Activated T-cell treated with anti-CD3 and anti-CD28 coated beads, Interleukin-2, amount 50 U/mL, for 24 hours (primary cell): ENCODE measurements at regions not wholly inside any gene's neighbourhood (a gene's known extent, or its start where the extent isn't known, plus 50 kb on each side); places are given as distances from the start of the nearest gene placed in this dataset.

Experiments
- DNase-seq: peaks from one replicate; pipeline ENCODE4 v3.0.0-alpha.2; 2020
- H3K27ac Mint-ChIP-seq: 2 replicates; pipeline ENCODE4 v1.8.0; 2020; ENCODE audit warnings: mild to moderate bottlenecking, mixed read lengths
- H3K27me3 Mint-ChIP-seq: 2 replicates; pipeline ENCODE4 v1.8.0; 2020; ENCODE audit warnings: mixed read lengths
- H3K36me3 Mint-ChIP-seq: 2 replicates; pipeline ENCODE4 v1.8.0; 2020; ENCODE audit warnings: low read depth, mixed read lengths
- H3K4me1 Mint-ChIP-seq: 2 replicates; pipeline ENCODE4 v1.8.0; 2020; ENCODE audit warnings: low read depth, mixed read lengths
- H3K4me3 Mint-ChIP-seq: 2 replicates; pipeline ENCODE4 v1.8.0; 2020; ENCODE audit warnings: mild to moderate bottlenecking, moderate library complexity, mixed read lengths
- H3K9me3 Mint-ChIP-seq: 2 replicates; pipeline ENCODE4 v1.8.0; 2020; ENCODE audit warnings: mixed read lengths

GRCh38 chr2:217664761-217665160 is 338.0 kb downstream of the TNS1 start:
- Mint-ChIP-seq H3K27ac (no peak overlapping the region), H3K9me3 (no peaks in the 10 kb centered on the region)
- DNase-seq, result no peak

GRCh38 chr2:217662984-217663602 is 339.7 kb downstream of the TNS1 start:
- Mint-ChIP-seq H3K27ac (no peak overlapping the region), H3K27me3 (peaks cover 3% of the 10 kb centered on the region), H3K36me3 (no peaks in the 10 kb centered on the region), H3K4me3 (no peak overlapping the region), H3K4me1 (peaks cover 38% of the 10 kb centered on the region), H3K9me3 (no peaks in the 10 kb centered on the region)
- DNase-seq, result no peak

More at GRCh38 chr2:217664761-217665160, 338.0 kb downstream of the TNS1 start:
- H3K36me3 Mint-ChIP-seq, result no peaks in the 10 kb centered on the region
- H3K27me3 Mint-ChIP-seq, result peaks cover 3% of the 10 kb centered on the region
- H3K4me1 Mint-ChIP-seq, result peaks cover 36% of the 10 kb centered on the region
- H3K4me3 Mint-ChIP-seq, result no peak overlapping the region

- Mint-ChIP-seq H3K9me3 (no peaks in the 10 kb centered on the region), H3K4me3 (no peak overlapping the region), H3K27ac (no peak overlapping the region), H3K27me3 (peaks cover 3% of the 10 kb centered on the region), H3K36me3 (no peaks in the 10 kb centered on the region), H3K4me1 (peaks cover 33% of the 10 kb centered on the region)
- no peak for DNase-seq
These were observed 341.4 kb downstream of the TNS1 start for GRCh38 chr2:217661378-217661777.

- Mint-ChIP-seq H3K4me3 (no peak overlapping the region), H3K36me3 (no peaks in the 10 kb centered on the region), H3K27ac (no peak overlapping the region), H3K27me3 (no peaks in the 10 kb centered on the region), H3K9me3 (no peaks in the 10 kb centered on the region), H3K4me1 (peaks cover 30% of the 10 kb centered on the region)
- DNase-seq, result no peak
These were observed 342.4 kb downstream of the TNS1 start for GRCh38 chr2:217660423-217660822.

- H3K9me3 Mint-ChIP-seq, result no peaks in the 10 kb centered on the region
- H3K4me3 Mint-ChIP-seq, result no peak overlapping the region
- no peak overlapping the region for H3K27ac Mint-ChIP-seq
- peaks cover 30% of the 10 kb centered on the region for H3K4me1 Mint-ChIP-seq
- no peaks in the 10 kb centered on the region for H3K27me3 Mint-ChIP-seq
- DNase-seq, result no peak
- H3K36me3 Mint-ChIP-seq, result no peaks in the 10 kb centered on the region
These were observed 344.0 kb downstream of the TNS1 start for GRCh38 chr2:217658806-217659205.

- Mint-ChIP-seq H3K27me3 (no peaks in the 10 kb centered on the region), H3K36me3 (no peaks in the 10 kb centered on the region), H3K4me1 (peaks cover 19% of the 10 kb centered on the region), H3K27ac (no peak overlapping the region), H3K4me3 (no peak overlapping the region), H3K9me3 (no peaks in the 10 kb centered on the region)
- no peak for DNase-seq
These were observed 345.5 kb downstream of the TNS1 start for GRCh38 chr2:217657252-217657651.

GRCh38 chr2:217656316-217656715 is 346.5 kb downstream of the TNS1 start:
- peaks cover 14% of the 10 kb centered on the region for H3K4me1 Mint-ChIP-seq
- H3K4me3 Mint-ChIP-seq, result no peak overlapping the region
- H3K36me3 Mint-ChIP-seq, result no peaks in the 10 kb centered on the region
- H3K27me3 Mint-ChIP-seq, result no peaks in the 10 kb centered on the region
- no peaks in the 10 kb centered on the region for H3K9me3 Mint-ChIP-seq
- DNase-seq, result no peak
- no peak overlapping the region for H3K27ac Mint-ChIP-seq

- H3K4me1 Mint-ChIP-seq, result peaks cover 10% of the 10 kb centered on the region
- no peaks in the 10 kb centered on the region for H3K27me3 Mint-ChIP-seq
- H3K36me3 Mint-ChIP-seq, result no peaks in the 10 kb centered on the region
These were observed 347.1 kb downstream of the TNS1 start for GRCh38 chr2:217655651-217656050.

GRCh38 chr2:217654168-217654567 is 348.6 kb downstream of the TNS1 start:
- H3K27me3 Mint-ChIP-seq, result no peaks in the 10 kb centered on the region
- no peaks in the 10 kb centered on the region for H3K9me3 Mint-ChIP-seq
- peaks cover 3% of the 10 kb centered on the region for H3K4me1 Mint-ChIP-seq
- no peak overlapping the region for H3K27ac Mint-ChIP-seq
- no peaks in the 10 kb centered on the region for H3K36me3 Mint-ChIP-seq
- H3K4me3 Mint-ChIP-seq, result no peak overlapping the region
- no peak for DNase-seq

More at GRCh38 chr2:217655651-217656050, 347.1 kb downstream of the TNS1 start:
- DNase-seq, result no peak
- Mint-ChIP-seq H3K27ac (no peak overlapping the region), H3K9me3 (no peaks in the 10 kb centered on the region), H3K4me3 (no peak overlapping the region)

- Mint-ChIP-seq H3K9me3 (no peaks in the 10 kb centered on the region), H3K4me3 (no peak overlapping the region), H3K4me1 (peaks cover 3% of the 10 kb centered on the region), H3K36me3 (no peaks in the 10 kb centered on the region), H3K27me3 (no peaks in the 10 kb centered on the region), H3K27ac (no peak overlapping the region)
- no peak for DNase-seq
These were observed 349.8 kb downstream of the TNS1 start for GRCh38 chr2:217652761-217653639.

GRCh38 chr2:217650716-217651360 is 352.0 kb downstream of the TNS1 start:
- Mint-ChIP-seq H3K4me1 (no peaks in the 10 kb centered on the region), H3K36me3 (no peaks in the 10 kb centered on the region), H3K27me3 (no peaks in the 10 kb centered on the region), H3K9me3 (no peaks in the 10 kb centered on the region), H3K27ac (no peak overlapping the region), H3K4me3 (no peak overlapping the region)
- no peak for DNase-seq

GRCh38 chr2:217650229-217650628 is 352.6 kb downstream of the TNS1 start:
- Mint-ChIP-seq H3K4me1 (no peaks in the 10 kb centered on the region), H3K9me3 (no peaks in the 10 kb centered on the region), H3K36me3 (no peaks in the 10 kb centered on the region), H3K27ac (no peak overlapping the region), H3K27me3 (no peaks in the 10 kb centered on the region), H3K4me3 (no peak overlapping the region)
- DNase-seq, result no peak

GRCh38 chr2:217647925-217648324 is 354.9 kb downstream of the TNS1 start:
- Mint-ChIP-seq H3K27me3 (no peaks in the 10 kb centered on the region), H3K36me3 (no peaks in the 10 kb centered on the region), H3K27ac (no peak overlapping the region), H3K9me3 (no peaks in the 10 kb centered on the region), H3K4me1 (no peaks in the 10 kb centered on the region), H3K4me3 (no peak overlapping the region)
- DNase-seq, result no peak

GRCh38 chr2:217647226-217647625 is 355.6 kb downstream of the TNS1 start:
- Mint-ChIP-seq H3K36me3 (no peaks in the 10 kb centered on the region), H3K4me1 (no peaks in the 10 kb centered on the region), H3K27ac (no peak overlapping the region), H3K4me3 (no peak overlapping the region), H3K27me3 (no peaks in the 10 kb centered on the region), H3K9me3 (no peaks in the 10 kb centered on the region)
- DNase-seq, result no peak

GRCh38 chr2:217645896-217646295 is 356.9 kb downstream of the TNS1 start:
- Mint-ChIP-seq H3K9me3 (no peaks in the 10 kb centered on the region), H3K4me1 (no peaks in the 10 kb centered on the region), H3K27ac (no peak overlapping the region), H3K4me3 (no peak overlapping the region), H3K27me3 (no peaks in the 10 kb centered on the region), H3K36me3 (no peaks in the 10 kb centered on the region)
- no peak for DNase-seq
